WTC11 (cell line): ENCODE measurements at regions not wholly inside any gene's neighbourhood (a gene's known extent, or its start where the extent isn't known, plus 50 kb on each side); places are given as distances from the start of the nearest gene placed in this dataset.

Source experiments
- CTCF ChIP-seq: fragments of 200-600 bp; IDR thresholded peaks from 2 replicates; pipeline ENCODE4 v1.8.0; 2022; ENCODE audit warnings: antibody characterized with exemption
- E2F1 ChIP-seq: sonication (generic); formaldehyde crosslinking; IDR thresholded peaks from 2 replicates; pipeline ENCODE4 v1.8.0; 2022; ENCODE audit warnings: mild to moderate bottlenecking, missing genetic modification reagents
- E2F4 ChIP-seq: sonication (generic); formaldehyde crosslinking; IDR thresholded peaks from 2 replicates; pipeline ENCODE4 v1.8.1; 2022; ENCODE audit warnings: low read depth, mild to moderate bottlenecking, moderate library complexity, missing genetic modification reagents, borderline replicate concordance
- EMX1 ChIP-seq: fragments of 250-450 bp; sonication (Bioruptor Pico); IDR thresholded peaks from 2 replicates; pipeline ENCODE4 v1.8.0; 2021; ENCODE audit warnings: mild to moderate bottlenecking
- ERG ChIP-seq: fragments of 250-450 bp; sonication (Bioruptor Pico); IDR thresholded peaks from 2 replicates; pipeline ENCODE4 v1.8.0; 2021; ENCODE audit warnings: mild to moderate bottlenecking
- PRDM15 ChIP-seq: sonication (generic); formaldehyde crosslinking; IDR thresholded peaks from 2 replicates; pipeline ENCODE4 v1.8.0; 2022; ENCODE audit warnings: missing genetic modification reagents
- STAT6 ChIP-seq: sonication (generic); formaldehyde crosslinking; conservative IDR thresholded peaks from 2 replicates; pipeline ENCODE4 v1.8.1; 2023; ENCODE audit warnings: mild to moderate bottlenecking, low read depth, missing genetic modification reagents, moderate library complexity
- TCF7 ChIP-seq: sonication (generic); formaldehyde crosslinking; IDR thresholded peaks from 2 replicates; pipeline ENCODE4 v1.8.0; 2022; ENCODE audit warnings: mild to moderate bottlenecking, low read depth, missing genetic modification reagents, moderate library complexity
- ZNF138 ChIP-seq: sonication (generic); formaldehyde crosslinking; conservative IDR thresholded peaks from 2 replicates; pipeline ENCODE4 v1.8.1; 2022; ENCODE audit warnings: mild to moderate bottlenecking, moderate library complexity, missing genetic modification reagents

GRCh38 chr13:76813000-76813691 lies 73.1 kb downstream of the KCTD12 start:
- TF ChIP-seq CTCF (no peak), STAT6 (no peak), TCF7 (CRISPR knock-in tag) (no peak), E2F4 (CRISPR knock-in tag) (no peak), E2F1 (CRISPR knock-in tag) (no peak), EMX1 (CRISPR knock-in tag) (no peak), ERG (CRISPR knock-in tag) (no peak), ZNF138 (CRISPR knock-in tag) (no peak), PRDM15 (CRISPR knock-in tag) (no peak)
